Transverse colon (tissue), 4 donors: ENCODE measurements at regions not wholly inside any gene's neighbourhood (a gene's known extent, or its start where the extent isn't known, plus 50 kb on each side); places are given as distances from the start of the nearest gene placed in this dataset.
A peak's percentile ranks its signal among the peaks of the same experiment; 100 is the strongest.

Experiments
- POLR2A ChIP-seq: fragments of 450-650 bp; IDR thresholded peaks from one replicate; pipeline ENCODE4 v1.6.1; 2016; ENCODE audit warnings: antibody characterized with exemption, mild to moderate bottlenecking, moderate library complexity
- POLR2AphosphoS5 ChIP-seq, 3 donors: sonication (generic); formaldehyde crosslinking; IDR thresholded peaks; one replicate each; pipeline ENCODE4 v1.6.1; 2016; ENCODE audit warnings: antibody characterized with exemption in 3 of 3
- TF ChIP-seq, protein P1 (sequence below), 5 experiments: fragments of 200-600 bp in 3 of 5; fragments of 450-650 bp in 2 of 5; sonication (generic) in 3 of 5; IDR thresholded peaks; 1 replicate in 2 of 5; 2 replicates in 3 of 5; pipeline ENCODE4 v1.5.1; 2016 to 2017; ENCODE audit warnings: antibody characterized with exemption in 5 of 5, inconsistent platforms in 3 of 5, mild to moderate bottlenecking in 2 of 5, moderate library complexity in 1 of 5

DNA sequence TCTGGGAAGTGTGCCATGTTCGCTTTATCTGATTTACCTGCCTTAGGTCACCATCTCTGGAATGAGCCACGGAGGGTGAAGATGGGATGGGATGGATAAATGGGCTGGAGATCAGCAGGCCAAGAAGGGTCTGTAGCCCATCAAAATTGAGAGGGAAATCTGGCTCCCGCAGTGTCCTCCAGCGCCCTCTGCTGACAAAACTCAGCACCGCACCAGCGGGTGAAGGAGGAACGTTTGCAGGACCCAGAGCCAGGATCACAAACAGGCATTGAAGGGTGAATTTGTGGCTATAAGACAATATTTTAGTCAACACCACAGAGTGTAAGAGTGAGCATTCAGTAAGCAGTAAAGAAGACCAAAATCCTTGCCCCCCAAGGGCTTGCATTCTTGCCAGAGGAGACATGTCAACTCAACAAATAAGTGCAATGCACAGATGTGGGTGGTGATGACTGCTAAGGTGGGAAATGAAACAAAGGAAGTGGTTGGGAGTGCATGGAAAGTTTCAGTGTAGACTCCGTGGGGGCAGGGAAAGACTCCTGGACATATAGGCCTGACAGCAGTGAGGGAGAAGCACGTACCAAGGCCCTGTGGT lies 124.4 kb downstream of the TENT4A start:
- TF ChIP-seq, protein P1, sequence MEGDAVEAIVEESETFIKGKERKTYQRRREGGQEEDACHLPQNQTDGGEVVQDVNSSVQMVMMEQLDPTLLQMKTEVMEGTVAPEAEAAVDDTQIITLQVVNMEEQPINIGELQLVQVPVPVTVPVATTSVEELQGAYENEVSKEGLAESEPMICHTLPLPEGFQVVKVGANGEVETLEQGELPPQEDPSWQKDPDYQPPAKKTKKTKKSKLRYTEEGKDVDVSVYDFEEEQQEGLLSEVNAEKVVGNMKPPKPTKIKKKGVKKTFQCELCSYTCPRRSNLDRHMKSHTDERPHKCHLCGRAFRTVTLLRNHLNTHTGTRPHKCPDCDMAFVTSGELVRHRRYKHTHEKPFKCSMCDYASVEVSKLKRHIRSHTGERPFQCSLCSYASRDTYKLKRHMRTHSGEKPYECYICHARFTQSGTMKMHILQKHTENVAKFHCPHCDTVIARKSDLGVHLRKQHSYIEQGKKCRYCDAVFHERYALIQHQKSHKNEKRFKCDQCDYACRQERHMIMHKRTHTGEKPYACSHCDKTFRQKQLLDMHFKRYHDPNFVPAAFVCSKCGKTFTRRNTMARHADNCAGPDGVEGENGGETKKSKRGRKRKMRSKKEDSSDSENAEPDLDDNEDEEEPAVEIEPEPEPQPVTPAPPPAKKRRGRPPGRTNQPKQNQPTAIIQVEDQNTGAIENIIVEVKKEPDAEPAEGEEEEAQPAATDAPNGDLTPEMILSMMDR (IDR thresholded peaks at IDR 0.05), result peak; percentile 25 to 56 (median 33)
- TF ChIP-seq POLR2A (no peak), POLR2AphosphoS5 (IDR thresholded peaks at IDR 0.05) (no peak)
